ENCODE measurements at regions not wholly inside any gene's neighbourhood (a gene's known extent, or its start where the extent isn't known, plus 50 kb on each side); places are given as distances from the start of the nearest gene placed in this dataset.
A peak's percentile ranks its signal among the peaks of the same experiment; 100 is the strongest.

DNA sequence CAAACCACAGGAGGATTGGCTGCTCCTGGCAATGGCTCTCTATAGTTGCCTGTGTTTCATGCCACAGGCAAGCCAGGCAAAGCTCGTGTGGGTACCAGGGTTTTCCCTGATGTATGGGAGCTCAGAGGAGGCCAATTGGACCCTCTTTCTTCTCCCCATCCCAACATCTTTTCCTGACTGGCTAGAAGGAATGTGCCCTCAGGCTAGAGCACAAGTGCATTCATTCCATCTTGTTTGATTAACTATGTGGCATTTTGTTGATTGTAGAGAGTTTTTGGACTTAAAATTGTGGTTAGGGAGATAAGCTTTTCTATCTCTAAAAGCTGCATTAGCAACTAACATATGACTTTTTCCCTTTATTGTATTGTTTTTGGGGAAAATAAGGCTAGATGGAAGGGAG is 561.3 kb downstream of the PSAT1 start:
- no peak for DNase-seq (ENCODE audit: low read depth, low spot score)

DNA sequence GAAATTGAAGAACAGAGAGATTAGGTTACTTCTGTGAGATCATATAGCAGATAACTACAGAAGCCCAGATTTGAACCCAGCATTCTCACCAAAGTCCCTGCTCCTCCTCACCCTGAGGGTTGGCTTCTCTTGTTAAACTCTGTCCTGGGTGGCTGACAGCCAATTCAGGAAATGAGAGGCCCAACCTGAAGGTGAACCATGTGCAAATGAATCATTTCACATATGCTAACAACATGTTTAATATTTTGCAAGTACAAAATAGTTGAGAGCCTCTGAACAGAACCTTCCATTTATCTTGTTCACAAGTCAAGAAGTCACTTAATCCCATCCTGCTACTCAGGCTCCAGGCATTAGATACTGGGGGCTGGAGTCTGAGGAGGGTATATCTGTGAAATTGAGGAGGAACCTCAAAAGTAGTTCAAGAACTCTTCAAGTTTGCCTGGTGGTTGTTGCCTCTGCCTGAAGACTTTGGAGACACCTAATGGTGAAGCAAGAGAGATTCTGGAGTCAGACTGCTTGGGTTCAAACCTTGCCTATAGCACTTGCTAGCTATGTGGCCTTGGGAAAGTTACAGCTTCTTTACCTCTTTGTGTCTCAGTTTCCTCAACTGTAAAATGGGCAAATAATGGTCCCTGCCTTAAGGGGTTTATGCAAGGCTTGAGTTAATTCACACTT is 564.0 kb downstream of the PSAT1 start:
- DNase-seq (ENCODE audit: low read depth, low spot score), result no peak

DNA sequence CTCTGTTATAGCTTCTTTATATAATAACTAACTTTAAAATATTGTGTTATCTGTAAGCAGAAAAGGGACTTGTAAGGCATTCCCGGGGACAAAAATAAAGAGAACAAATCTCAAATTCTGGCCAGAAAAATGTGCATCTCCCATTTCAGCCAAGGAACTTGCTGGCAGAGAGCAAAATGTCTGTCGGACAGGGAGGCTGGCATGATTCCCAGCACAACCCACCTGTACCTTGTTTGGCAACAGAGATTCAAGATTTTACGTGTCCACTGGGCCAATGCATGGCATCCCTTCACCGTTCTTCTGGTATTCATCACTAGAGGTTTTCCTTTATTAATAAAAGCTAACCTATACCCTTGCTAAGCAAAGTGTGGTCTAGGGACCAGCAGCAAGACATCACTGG is 566.6 kb downstream of the PSAT1 start:
- no peak for DNase-seq (ENCODE audit: low read depth, low spot score)

DNA sequence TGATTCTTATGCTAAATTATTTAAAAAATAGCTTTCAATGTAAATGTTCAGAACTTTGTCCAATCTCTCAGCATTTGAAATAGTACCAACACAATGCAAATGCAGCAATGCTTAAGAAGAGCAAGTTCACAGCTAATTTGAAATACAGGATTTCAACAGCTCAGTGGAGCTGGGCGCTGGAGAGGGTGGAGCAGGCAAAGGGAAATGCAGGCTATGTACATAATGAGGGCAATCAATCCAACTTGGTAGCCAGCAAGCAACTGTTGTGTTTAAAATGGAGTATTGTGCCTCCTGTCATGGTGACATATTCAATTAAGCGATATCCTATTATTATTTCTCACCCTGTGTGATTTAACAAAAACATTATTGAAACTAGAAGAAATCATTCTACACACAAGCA is 568.8 kb downstream of the PSAT1 start:
- no peak for DNase-seq (ENCODE audit: low read depth, low spot score)

DNA sequence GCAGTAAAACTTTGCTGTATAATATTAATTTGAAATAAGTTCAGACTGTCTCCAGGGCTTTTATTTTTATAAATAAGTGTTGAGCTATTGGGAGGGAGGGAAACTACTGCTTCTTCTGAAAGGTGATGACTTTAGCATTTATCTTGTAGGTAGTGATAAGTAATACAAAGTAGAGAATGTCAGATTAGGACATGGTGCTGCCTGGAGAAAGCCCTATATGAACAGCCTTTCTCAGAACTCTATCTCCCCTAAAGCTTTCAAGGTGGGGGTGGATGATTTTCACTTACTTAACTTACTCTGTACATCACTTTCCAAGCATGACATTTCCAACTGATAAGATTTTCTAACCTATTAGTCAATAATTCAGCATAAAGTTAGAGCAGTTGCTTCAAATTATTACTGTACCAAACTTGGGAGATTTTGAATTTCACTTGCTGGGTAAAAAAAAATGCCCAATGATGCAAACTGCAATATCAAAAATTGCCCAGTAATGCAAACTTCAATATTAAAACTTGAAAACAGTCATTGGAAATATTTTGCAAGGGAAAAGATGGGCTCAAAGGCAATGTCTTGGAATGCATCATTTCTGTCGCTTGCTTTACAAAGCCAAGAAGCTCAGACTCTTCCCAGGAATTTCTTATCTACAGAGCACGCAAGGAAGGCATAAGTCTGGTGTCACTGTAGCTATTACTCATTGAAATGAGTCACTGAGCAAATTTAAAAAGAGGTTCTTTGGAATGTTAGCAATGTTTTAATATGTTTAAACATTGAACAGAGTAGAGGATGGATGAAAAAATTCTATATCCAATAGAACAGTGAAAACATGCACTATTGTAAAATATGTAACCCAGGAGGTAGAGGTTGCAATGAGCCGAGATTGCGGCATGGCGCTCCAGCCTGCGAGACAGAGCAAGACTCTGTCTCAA is 569.5 kb downstream of the PSAT1 start:
- DNase-seq (ENCODE audit: low read depth, low spot score), result peak; percentile 26

DNA sequence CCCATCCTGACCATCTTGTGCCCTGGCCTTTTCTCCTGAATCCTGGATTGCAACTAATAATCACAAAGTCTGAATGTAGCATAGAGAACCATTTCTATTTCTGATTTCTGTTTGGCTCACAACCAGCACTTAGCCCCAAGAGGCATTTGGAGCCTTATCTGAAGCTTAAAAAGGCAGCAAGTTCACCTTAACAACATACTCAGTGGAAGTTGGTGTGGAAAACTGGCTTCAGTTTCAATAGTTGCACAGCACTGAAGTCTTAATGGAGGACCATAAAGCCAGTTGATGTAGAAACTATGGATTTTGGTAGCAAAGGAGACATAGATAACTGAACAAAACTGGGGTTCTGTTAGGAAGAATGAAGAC is 574.1 kb downstream of the PSAT1 start:
- no peak for DNase-seq (ENCODE audit: low read depth, low spot score)

DNA sequence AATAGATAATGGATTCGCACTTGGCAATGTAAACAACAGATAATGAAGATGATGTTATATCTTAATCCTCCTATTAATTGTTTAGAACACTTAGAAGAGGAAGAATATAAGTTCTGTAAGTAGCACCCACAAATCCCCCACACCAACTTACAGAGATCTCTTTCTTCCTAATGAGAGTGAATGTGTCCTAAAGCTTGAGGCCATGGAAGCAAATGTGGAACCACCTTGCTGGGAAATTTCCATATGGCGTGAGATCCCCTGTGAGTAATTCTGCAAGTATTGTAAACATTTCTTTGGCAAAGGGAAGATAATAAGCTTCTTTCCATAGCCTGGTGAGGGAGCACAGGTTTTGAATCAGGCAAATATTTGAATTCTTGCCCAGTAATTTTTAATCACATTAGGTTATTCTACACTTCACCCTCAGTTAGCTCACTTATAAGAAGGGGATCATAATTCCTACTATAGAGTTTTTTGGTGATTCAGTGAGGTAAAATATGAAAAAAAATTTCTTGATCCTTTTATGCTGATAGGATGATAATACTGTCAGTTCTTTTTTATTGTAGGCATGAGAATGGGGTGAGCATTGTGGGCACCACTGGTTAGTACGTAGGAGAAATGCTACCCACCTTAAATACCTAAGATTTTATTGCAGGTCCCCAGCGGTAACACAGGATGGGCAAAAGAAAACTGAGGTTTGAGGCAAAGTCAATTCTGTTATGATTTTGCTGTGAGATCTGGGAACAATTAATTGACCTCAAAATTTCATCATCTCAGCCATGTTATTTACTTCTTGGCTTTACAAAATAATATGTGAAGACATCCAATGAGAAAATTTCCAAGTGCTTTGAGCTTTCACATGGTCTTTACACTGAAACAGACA is 574.8 kb downstream of the PSAT1 start:
- DNase-seq (ENCODE audit: low read depth, low spot score), result peak; percentile 39

DNA sequence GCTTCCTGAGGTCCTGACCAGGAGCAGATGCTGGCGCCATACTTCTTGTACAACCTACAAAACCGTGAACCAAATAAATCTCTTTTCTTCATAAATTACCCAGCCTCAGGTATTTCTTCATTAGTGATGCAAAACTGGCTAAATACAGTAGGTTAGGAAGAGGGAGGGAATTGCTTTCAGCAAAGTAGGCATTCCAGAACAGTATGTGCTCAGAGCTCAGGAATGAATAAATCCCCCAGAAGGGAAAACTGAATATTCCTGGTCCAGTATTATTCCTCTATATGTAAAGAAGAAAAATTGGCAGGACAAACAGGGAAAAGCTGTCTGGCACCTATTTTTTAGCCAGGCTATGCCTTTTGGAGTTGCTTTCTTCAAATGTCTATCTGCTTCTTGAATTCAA is 577.1 kb downstream of the PSAT1 start:
- no peak for DNase-seq (ENCODE audit: low read depth, low spot score)

DNA sequence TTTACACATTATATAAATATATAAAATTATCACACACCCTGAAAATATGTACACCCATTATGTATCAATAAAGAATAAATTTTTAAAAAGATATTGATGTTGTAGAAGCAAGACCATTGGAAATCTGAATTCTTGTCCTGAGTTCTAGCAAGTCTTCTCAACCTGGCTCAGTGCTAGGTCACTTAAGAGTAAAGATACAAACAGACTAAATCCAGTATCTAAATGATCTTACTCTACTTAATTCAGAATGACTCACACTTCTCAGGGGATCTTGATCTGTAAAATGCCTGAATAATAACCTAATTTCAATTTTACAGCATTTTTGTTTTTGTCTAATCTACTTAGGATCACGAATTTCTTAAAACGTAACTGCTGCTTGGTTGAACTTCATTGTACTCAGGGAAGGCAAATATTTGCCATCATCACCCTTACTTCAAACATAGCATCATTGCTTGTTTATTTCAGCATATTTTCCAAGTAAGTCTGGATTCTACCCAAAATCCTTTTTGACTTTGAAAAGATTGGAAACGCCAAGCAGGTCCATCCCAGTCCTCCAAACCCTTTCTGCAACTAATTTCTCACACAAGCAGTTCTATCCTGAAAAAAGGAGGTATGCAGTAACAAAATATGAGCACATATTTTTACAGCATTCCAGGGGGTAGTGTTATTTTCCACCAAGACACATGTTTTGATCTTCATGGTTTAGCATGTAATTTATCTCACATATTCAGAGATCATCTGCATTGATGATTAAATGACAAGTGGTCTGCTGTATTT is 582.6 kb downstream of the PSAT1 start:
- no peak for DNase-seq (ENCODE audit: low read depth, low spot score)

DNA sequence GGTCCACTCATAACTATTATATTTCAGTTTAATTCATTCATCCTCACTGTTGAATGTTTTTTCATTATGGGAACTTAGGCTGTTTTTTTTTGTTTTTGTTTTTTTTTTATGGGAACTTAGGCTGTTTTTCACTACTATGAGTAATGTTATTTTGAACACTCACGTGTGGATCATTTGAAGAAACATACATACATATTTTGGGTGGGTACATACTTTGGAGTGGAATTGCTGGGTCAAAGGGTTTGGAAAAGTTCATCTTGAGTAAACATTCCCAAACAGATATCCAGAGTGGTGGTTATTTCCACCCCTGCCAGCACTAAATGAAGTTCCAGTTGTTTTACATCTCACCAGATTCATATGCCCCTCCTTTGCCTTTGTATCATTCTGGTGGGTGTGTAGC is 584.4 kb downstream of the PSAT1 start:
- no peak for DNase-seq (ENCODE audit: low read depth, low spot score)

DNA sequence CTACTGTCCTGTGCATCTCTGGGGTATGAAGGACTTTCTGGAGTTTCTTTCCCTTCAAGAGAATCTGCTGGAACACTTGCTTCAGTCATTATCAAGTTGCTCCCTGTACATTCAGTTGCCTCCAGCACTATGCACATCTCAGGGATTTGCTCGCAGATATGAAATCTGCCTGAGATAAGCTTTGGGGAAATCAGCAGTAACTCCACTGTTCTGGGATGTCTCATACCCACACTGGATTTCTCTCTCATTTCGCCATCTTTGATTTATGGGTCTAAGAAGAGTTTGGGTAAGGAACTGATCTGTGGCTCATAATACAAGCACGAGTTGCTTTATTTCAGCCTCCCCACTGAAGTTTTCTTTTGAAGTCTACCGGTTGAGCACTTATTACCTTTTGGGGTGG is 585.6 kb downstream of the PSAT1 start:
- no peak for DNase-seq (ENCODE audit: low read depth, low spot score)

DNA sequence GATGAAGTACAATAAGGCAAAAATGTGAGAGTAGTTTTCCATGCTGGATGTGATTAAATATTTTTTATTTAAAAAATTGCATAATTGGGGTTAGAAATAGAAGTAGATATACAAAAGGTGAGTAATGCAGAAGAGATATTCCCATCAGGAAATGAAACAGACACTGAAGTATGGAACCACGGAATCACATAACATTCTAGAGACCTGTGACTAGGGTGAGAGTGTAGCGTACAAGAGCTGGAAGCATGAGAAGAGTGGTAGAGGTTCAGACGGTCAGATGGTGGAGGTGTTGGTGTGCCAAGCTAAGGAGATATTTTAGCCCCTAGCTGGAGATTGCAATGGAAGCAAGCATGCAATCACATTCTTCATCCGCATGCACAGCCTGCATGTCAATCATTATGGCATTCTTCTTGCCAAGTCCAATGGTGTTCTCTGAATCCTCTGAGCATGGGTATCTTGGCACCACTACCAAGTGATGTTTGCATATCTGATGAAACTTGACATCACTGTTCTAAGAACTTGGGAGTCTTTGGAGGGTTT is 587.8 kb downstream of the PSAT1 start:
- no peak for DNase-seq (ENCODE audit: low read depth, low spot score)

DNA sequence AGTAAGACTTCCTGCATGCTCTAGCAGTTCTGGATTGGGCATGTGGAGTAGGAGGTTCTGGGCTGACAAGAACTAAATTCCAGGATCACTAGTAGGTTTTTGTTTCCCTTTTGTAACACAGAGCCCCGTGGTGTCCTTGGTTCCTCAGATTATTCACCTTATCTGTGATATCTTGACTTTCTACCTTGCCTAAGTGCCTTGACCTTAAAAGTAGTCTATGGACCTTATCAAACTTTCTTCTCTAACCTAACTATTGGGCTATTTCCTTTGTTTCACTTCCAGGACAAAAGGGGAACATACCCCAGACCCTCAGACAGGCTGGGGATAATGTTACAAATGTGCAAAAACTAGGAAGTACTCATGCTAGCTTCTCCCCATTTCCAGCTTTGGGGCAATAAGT is 595.3 kb downstream of the PSAT1 start:
- no peak for DNase-seq (ENCODE audit: low read depth, low spot score)

DNA sequence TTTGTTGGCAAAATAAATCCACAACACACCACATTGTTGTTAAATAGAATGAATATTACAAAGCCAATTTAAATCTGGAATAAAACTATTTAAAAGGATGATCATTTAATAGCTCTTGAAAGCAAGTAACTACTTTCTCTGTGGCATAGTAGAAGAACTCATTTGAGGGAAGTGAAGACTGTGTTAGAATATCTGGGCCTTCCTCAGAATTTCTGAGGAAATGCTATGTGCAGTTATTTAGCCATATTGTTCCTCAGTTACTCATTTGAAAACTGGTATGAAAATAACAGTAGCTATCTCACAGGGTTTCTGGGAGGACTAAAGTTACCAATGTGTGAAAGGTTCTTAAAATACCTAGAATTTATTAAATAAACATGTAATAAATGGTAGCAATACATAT is 595.8 kb downstream of the PSAT1 start:
- no peak for DNase-seq (ENCODE audit: low read depth, low spot score)

DNA sequence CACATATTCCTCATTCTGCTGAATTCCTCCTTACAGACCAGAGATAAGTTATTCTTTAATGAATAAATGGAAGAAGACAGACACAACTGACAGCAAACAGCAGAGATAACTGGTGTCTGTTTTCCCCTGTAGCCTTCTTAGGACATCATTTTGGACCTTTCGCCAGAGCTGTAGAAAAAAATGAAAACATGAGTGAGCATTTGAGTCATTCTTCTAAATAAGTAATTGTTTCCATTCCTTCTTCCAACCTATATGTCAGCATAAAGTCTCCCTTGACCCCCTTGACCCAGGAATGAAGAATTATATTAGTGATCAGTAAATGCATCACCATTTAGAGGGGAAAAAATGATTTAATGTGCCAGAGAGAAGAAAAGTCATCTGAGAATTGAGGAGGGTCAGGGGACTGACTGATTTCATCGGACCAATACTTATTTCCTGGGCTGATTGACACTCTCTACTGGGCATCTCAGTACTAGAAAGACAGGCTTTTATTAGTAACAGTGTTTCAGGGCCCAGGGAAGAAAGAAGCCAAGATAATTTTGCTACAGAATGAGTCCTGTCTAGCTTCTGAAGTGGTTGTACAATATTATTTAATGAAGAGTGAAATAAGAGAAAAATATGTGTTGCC is 597.0 kb downstream of the PSAT1 start:
- DNase-seq (ENCODE audit: low read depth, low spot score), result no peak

DNA sequence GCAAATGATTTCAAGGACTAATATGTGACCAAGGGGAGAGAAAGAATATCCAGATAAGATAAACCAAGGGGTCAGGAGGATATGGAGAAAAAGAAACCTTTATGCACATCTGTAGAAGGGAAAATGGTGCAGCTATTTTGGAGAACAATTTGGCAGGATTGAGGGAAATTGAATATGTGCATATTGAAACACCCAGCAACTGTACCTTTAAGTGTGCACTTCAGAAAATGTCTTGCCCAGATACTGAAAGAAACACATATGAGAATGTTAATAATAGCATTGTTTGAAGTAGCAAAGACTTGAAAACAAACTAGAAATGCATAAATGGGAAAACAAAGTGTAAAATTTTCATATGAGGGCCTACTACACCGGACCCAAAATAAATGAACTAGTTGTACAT is 599.6 kb downstream of the PSAT1 start:
- DNase-seq (ENCODE audit: low read depth, low spot score), result no peak

DNA sequence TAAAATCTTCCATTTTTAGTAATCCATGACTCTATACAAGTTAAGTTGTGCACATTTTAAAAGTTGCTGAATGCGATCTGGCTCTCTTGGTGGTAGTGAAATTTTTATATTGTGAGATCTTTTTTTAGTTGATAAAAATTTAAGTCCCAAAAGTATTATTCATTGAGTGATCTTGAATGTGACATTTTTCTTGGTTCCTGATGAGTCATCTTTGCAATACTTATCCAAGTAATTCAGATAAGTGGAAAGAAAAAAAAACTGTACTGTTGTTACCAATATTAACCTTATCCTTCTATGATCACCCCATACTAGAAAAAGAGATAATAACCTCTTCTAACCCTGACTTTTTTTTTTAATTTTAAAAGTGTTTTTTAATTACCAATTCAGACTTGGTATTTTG is 601.3 kb downstream of the PSAT1 start:
- no peak for DNase-seq (ENCODE audit: low read depth, low spot score)

DNA sequence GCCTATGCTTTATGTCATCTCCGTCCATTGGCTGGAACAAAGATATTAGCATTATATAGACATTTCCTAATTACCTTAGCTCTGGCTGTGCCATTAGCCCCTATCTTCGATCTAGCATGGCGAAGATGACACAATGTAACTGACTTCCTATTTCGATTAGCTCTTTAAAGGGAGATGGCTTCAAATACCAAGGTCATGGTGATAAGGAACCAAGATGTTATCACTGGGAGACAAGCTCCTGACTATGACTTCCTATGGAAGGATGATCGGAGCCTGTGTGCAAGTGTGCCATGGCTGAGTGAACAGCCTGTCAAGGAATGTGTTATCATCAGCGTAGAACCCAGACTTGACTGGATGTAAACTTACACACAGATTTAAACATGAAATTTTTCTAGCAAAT is 602.1 kb downstream of the PSAT1 start:
- DNase-seq (ENCODE audit: low read depth, low spot score), result no peak

DNA sequence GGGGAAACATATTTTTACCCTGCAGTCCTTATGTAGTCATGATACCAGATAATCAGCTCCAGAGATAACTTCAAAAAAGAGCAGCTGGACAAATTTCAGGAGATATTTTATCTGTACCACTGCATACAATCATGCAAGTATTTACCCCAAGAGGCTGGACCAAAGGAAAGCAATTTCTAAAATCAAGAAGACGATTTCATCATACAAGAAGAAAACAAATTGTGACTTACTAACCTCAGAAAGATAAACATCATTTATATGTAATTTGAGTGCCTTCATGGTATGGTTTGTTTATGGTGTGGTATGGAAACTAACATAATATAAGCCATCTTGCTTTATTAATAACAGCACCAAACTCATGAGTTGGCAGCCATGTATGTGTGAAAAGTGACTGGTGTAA is 603.6 kb downstream of the PSAT1 start:
- no peak for DNase-seq (ENCODE audit: low read depth, low spot score)

DNA sequence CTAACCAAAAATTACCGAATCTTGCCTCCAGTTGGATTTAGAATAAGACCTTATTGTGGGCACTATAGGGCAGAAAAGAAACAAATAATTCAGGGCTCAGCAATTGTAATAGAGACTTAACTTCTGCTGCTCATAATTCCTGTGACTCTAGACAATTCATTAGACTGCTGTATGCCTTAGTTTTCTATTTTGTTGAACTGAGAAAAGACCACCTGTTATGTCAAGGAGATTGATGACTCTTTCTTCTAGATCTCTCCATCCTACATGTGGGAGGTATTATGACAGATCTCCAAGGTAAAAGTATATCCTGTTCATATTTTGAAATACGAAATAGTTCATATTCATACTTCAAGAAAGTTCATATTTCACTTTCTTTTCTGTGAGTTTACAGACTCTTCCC is 605.1 kb downstream of the PSAT1 start:
- no peak for DNase-seq (ENCODE audit: low read depth, low spot score)

DNA sequence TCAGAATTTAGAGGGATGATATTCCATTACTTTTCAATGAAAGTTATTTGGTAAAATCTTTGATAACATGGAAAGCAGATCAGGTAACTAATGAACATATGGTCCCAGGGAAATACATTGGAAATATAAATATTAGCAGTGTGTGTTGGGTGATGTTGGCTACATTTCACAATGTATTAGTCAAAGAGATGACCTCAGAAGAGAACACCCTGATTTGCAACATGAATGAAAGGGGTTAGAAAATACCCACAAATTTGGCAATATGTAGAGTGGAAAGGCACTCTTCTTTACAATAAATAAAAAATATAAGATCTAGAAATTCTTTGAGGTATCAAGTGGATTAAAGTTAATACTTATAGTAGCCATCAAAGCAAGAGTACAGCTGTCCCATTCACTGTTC is 606.7 kb downstream of the PSAT1 start:
- no peak for DNase-seq (ENCODE audit: low read depth, low spot score)
